NCI-H146 (cell line): ENCODE measurements at regions not wholly inside any gene's neighbourhood (a gene's known extent, or its start where the extent isn't known, plus 50 kb on each side); places are given as distances from the start of the nearest gene placed in this dataset.
"Not testable (repeated sequence)": the region's sequence is repeated elsewhere in the genome, so short reads cannot be mapped to it uniquely, and the experiment has no call there.

Experiments
- DNase-seq: peaks from one replicate; lab custom pipeline; 2025; lab: John Stamatoyannopoulos, UW

GRCh38 chr2:89299196-89299595, 607.7 kb downstream of the RPIA start:
- DNase-seq, result not testable (repeated sequence)

- DNase-seq, result not testable (repeated sequence)
Observed at GRCh38 chr2:89305623-89306022, 614.1 kb downstream of the RPIA start.

- DNase-seq, result not testable (repeated sequence)
Observed at GRCh38 chr2:89306869-89307637, 615.6 kb downstream of the RPIA start.

GRCh38 chr2:89318990-89319389, 627.5 kb downstream of the RPIA start:
- not testable (repeated sequence) for DNase-seq

GRCh38 chr2:89325894-89326293, 634.4 kb downstream of the RPIA start:
- DNase-seq, result not testable (repeated sequence)

- not testable (repeated sequence) for DNase-seq
Observed at GRCh38 chr2:89326455-89326854, 635.0 kb downstream of the RPIA start.

GRCh38 chr2:89328790-89329189, 637.3 kb downstream of the RPIA start:
- not testable (repeated sequence) for DNase-seq
